ENCODE measurements at regions not wholly inside any gene's neighbourhood (a gene's known extent, or its start where the extent isn't known, plus 50 kb on each side); places are given as distances from the start of the nearest gene placed in this dataset.

- TF ChIP-seq, protein P1, sequence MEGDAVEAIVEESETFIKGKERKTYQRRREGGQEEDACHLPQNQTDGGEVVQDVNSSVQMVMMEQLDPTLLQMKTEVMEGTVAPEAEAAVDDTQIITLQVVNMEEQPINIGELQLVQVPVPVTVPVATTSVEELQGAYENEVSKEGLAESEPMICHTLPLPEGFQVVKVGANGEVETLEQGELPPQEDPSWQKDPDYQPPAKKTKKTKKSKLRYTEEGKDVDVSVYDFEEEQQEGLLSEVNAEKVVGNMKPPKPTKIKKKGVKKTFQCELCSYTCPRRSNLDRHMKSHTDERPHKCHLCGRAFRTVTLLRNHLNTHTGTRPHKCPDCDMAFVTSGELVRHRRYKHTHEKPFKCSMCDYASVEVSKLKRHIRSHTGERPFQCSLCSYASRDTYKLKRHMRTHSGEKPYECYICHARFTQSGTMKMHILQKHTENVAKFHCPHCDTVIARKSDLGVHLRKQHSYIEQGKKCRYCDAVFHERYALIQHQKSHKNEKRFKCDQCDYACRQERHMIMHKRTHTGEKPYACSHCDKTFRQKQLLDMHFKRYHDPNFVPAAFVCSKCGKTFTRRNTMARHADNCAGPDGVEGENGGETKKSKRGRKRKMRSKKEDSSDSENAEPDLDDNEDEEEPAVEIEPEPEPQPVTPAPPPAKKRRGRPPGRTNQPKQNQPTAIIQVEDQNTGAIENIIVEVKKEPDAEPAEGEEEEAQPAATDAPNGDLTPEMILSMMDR (optimal IDR thresholded peaks at IDR 0.05 in 1 of 3, IDR thresholded peaks at IDR 0.05 in 1 of 3, conservative IDR thresholded peaks at IDR 0.05 in 1 of 3; ENCODE audit: extremely low read depth in 1 of 3, insufficient read depth in 2 of 3, low read length in 3 of 3): no peak
- TF ChIP-seq EZH2 (IDR thresholded peaks at IDR 0.05; ENCODE audit: low read length): no peak
- Histone ChIP-seq H3K9ac (ENCODE audit: control insufficient read depth, extremely low read depth, insufficient read depth, low read length) (no peak overlapping the region), H3K79me2 (ENCODE audit: control insufficient read depth, insufficient read depth, low read length) (no peaks in the 10 kb centered on the region), H3K27ac (ENCODE audit: control insufficient read depth, insufficient read depth, low read length) (no peak overlapping the region), H3K9me3 (ENCODE audit: control insufficient read depth, low read depth, low read length) (no peaks in the 10 kb centered on the region), H3K4me3 (ENCODE audit: control insufficient read depth in 2 of 3, extremely low read depth in 1 of 3, insufficient read depth in 2 of 3, low read depth in 1 of 3, low read length in 3 of 3) (no peak overlapping the region), H2AFZ (ENCODE audit: control insufficient read depth, low read length) (no peak overlapping the region), H3K36me3 (ENCODE audit: control insufficient read depth in 2 of 2, extremely low read depth in 1 of 2, insufficient read depth in 2 of 2, low read length in 2 of 2) (no peaks in the 10 kb centered on the region), H3K4me2 (ENCODE audit: control insufficient read depth, extremely low read depth, insufficient read depth, low read depth, low read length) (no peak overlapping the region), H4K20me1 (ENCODE audit: control insufficient read depth, extremely low read depth, insufficient read depth, low read length) (no peaks in the 10 kb centered on the region), H3K9me1 (ENCODE audit: control insufficient read depth, extremely low read depth, insufficient read depth, low read length) (no peaks in the 10 kb centered on the region), H3K27me3 (ENCODE audit: control insufficient read depth, extremely low read depth, insufficient read depth, low read length) (no peaks in the 10 kb centered on the region), H3K4me1 (ENCODE audit: control insufficient read depth, extremely low read depth, insufficient read depth, low read length) (no peaks in the 10 kb centered on the region)
- DNase-seq (ENCODE audit: low read depth, low spot score) (no peak), FAIRE-seq (no peak)
- dilution Hi-C loops (cut with MboI; ENCODE audit: extremely low pct_ligation_motif_present, low sequenced_read_pairs): no loop called here
Measured at GRCh38 chr7:8922726-8923125, 489.3 kb downstream of the NXPH1 start.

DNA sequence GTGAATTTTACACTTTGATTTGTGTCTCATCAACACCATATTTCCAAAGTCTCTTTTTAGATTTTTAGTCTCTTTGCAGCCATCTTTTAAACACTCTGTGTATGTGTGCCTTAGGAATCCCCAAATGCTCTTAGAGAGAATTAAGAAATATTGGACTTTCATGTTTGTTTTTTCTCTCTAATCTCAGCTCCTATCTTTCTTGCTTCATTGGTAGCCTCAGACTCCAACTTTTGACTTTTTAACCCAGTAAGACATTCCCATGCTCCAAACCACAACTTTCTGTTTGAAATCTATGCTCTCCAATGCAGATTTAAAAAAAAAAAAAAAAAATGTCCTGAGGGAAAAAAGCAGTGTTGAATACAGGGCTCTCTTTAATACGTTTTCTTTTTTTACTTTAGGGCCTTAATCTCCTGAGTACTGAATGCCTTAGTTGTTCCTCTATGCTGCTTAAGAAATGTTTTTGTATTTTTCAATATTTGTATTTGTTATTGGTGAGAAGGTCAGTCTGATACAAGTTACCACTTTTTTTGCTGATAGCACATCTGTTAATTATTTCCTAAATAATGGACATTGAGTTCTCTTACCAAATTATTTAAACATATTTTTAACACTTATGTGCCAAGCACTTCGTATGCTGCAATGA lies 489.9 kb downstream of the NXPH1 start:
- no peak for DNase-seq (ENCODE audit: low read depth, low spot score)
- H3K36me3 ChIP-seq (ENCODE audit: control insufficient read depth in 2 of 2, extremely low read depth in 1 of 2, insufficient read depth in 2 of 2, low read length in 2 of 2): no peaks in the 10 kb centered on the region
- H3K9me1 ChIP-seq (ENCODE audit: control insufficient read depth, extremely low read depth, insufficient read depth, low read length): no peaks in the 10 kb centered on the region
- H3K4me3 ChIP-seq (ENCODE audit: control insufficient read depth in 2 of 3, extremely low read depth in 1 of 3, insufficient read depth in 2 of 3, low read depth in 1 of 3, low read length in 3 of 3): no peak overlapping the region
- no peaks in the 10 kb centered on the region for H3K79me2 ChIP-seq (ENCODE audit: control insufficient read depth, insufficient read depth, low read length)
- no peak overlapping the region for H2AFZ ChIP-seq (ENCODE audit: control insufficient read depth, low read length)
- no peaks in the 10 kb centered on the region for H3K4me1 ChIP-seq (ENCODE audit: control insufficient read depth, extremely low read depth, insufficient read depth, low read length)
- no peaks in the 10 kb centered on the region for H4K20me1 ChIP-seq (ENCODE audit: control insufficient read depth, extremely low read depth, insufficient read depth, low read length)
- H3K9me3 ChIP-seq (ENCODE audit: control insufficient read depth, low read depth, low read length): no peaks in the 10 kb centered on the region
- H3K27ac ChIP-seq (ENCODE audit: control insufficient read depth, insufficient read depth, low read length): no peak overlapping the region
- no peaks in the 10 kb centered on the region for H3K27me3 ChIP-seq (ENCODE audit: control insufficient read depth, extremely low read depth, insufficient read depth, low read length)
- dilution Hi-C loops (cut with MboI; ENCODE audit: extremely low pct_ligation_motif_present, low sequenced_read_pairs): no loop called here
- H3K9ac ChIP-seq (ENCODE audit: control insufficient read depth, extremely low read depth, insufficient read depth, low read length): no peak overlapping the region
- TF ChIP-seq EZH2 (IDR thresholded peaks at IDR 0.05; ENCODE audit: low read length): no peak
- TF ChIP-seq, protein P1 (optimal IDR thresholded peaks at IDR 0.05 in 1 of 3, IDR thresholded peaks at IDR 0.05 in 1 of 3, conservative IDR thresholded peaks at IDR 0.05 in 1 of 3; ENCODE audit: extremely low read depth in 1 of 3, insufficient read depth in 2 of 3, low read length in 3 of 3): no peak
- H3K4me2 ChIP-seq (ENCODE audit: control insufficient read depth, extremely low read depth, insufficient read depth, low read depth, low read length): no peak overlapping the region
- no peak for FAIRE-seq

All from keratinocyte (primary cell).